Chondrocyte (in vitro differentiated cells): ENCODE measurements at regions not wholly inside any gene's neighbourhood (a gene's known extent, or its start where the extent isn't known, plus 50 kb on each side); places are given as distances from the start of the nearest gene placed in this dataset.

Source experiments
- DNase-seq: peaks from one replicate; pipeline ENCODE4 v3.0.0; 2021; ENCODE audit warnings: mixed read lengths, low spot score
- H3K27ac Mint-ChIP-seq: one replicate; pipeline ENCODE4 v1.8.0; 2021; ENCODE audit warnings: mild to moderate bottlenecking, moderate library complexity, mixed read lengths; ENCODE audit not compliant: unreplicated experiment
- H3K27me3 Mint-ChIP-seq: 2 replicates; pipeline ENCODE4 v1.8.0; 2021; ENCODE audit warnings: low read depth, mixed read lengths
- H3K36me3 Mint-ChIP-seq: 2 replicates; pipeline ENCODE4 v1.8.0; 2021; ENCODE audit warnings: low read depth, mixed read lengths
- H3K4me1 Mint-ChIP-seq: 2 replicates; pipeline ENCODE4 v1.8.0; 2021; ENCODE audit warnings: low read depth, mild to moderate bottlenecking, mixed read lengths
- H3K4me3 Mint-ChIP-seq: one replicate; pipeline ENCODE4 v1.8.0; 2021; ENCODE audit warnings: mild to moderate bottlenecking, moderate library complexity, mixed read lengths; ENCODE audit not compliant: unreplicated experiment
- H3K9me3 Mint-ChIP-seq: 2 replicates; pipeline ENCODE4 v1.8.0; 2021; ENCODE audit warnings: low read depth, mixed read lengths
- TF ChIP-seq, protein P1 (sequence below): fragments of 200-600 bp; sonication (generic); IDR thresholded peaks from 2 replicates; pipeline ENCODE4 v1.5.0; 2021; ENCODE audit warnings: antibody characterized with exemption, mild to moderate bottlenecking, moderate library complexity

DNA sequence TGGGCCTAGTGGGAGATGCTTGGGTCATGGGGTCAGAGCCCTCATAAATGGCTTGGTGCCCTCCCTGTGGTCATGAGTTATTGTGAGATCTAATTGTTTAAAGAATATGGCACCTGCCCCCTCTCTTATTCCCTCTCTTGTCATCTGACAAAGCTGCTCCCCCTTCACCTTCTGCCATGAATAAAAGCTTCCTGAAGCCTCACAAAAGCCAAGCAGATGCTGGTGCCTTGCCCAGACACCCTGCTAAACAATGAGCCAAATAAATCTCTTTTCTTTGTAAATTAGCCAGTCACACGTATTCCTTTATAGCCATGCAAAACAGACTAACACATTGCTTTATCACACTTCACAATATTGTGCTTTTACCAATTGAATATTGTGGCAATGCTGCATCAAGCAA is 82.8 kb upstream of the PDE4D start:
- H3K4me1 Mint-ChIP-seq, result no peaks in the 10 kb centered on the region
- no peak for DNase-seq
- no peak overlapping the region for H3K4me3 Mint-ChIP-seq
- H3K9me3 Mint-ChIP-seq, result peaks cover 5% of the 10 kb centered on the region
- peaks cover 1% of the 10 kb centered on the region for H3K36me3 Mint-ChIP-seq
- H3K27ac Mint-ChIP-seq, result no peak overlapping the region
- TF ChIP-seq, protein P1, sequence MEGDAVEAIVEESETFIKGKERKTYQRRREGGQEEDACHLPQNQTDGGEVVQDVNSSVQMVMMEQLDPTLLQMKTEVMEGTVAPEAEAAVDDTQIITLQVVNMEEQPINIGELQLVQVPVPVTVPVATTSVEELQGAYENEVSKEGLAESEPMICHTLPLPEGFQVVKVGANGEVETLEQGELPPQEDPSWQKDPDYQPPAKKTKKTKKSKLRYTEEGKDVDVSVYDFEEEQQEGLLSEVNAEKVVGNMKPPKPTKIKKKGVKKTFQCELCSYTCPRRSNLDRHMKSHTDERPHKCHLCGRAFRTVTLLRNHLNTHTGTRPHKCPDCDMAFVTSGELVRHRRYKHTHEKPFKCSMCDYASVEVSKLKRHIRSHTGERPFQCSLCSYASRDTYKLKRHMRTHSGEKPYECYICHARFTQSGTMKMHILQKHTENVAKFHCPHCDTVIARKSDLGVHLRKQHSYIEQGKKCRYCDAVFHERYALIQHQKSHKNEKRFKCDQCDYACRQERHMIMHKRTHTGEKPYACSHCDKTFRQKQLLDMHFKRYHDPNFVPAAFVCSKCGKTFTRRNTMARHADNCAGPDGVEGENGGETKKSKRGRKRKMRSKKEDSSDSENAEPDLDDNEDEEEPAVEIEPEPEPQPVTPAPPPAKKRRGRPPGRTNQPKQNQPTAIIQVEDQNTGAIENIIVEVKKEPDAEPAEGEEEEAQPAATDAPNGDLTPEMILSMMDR, result no peak
- peaks cover 6% of the 10 kb centered on the region for H3K27me3 Mint-ChIP-seq

GRCh38 chr5:59972043-59972442 is 78.5 kb upstream of the PDE4D start:
- H3K27me3 Mint-ChIP-seq, result peaks cover 9% of the 10 kb centered on the region
- H3K4me1 Mint-ChIP-seq, result no peaks in the 10 kb centered on the region
- DNase-seq, result no peak
- TF ChIP-seq, protein P1, result no peak
- H3K4me3 Mint-ChIP-seq, result no peak overlapping the region
- no peak overlapping the region for H3K27ac Mint-ChIP-seq
- peaks cover 3% of the 10 kb centered on the region for H3K36me3 Mint-ChIP-seq
- no peaks in the 10 kb centered on the region for H3K9me3 Mint-ChIP-seq

DNA sequence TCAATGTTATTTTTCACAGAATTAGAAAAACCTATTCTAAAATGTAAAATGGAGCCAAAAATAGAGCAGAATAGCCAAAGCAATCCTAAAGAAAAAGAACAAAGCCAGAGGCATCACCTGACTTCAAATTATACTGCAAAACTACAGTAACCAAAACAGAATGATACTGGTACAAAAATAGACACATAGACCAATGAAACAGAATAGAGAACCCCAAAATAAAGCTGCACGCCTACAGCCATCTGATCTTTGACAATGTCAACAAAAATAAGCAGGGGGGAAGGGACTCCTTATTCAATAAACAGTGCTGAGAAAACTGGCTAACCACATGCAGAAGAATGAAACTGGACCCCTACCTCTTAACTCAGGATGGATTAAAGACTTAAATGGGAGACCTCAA is 65.8 kb upstream of the PDE4D start:
- Mint-ChIP-seq H3K27ac (no peak overlapping the region), H3K4me3 (no peak overlapping the region), H3K4me1 (peaks cover 6% of the 10 kb centered on the region), H3K36me3 (no peaks in the 10 kb centered on the region), H3K9me3 (peaks cover 8% of the 10 kb centered on the region), H3K27me3 (peaks cover 1% of the 10 kb centered on the region)
- TF ChIP-seq, protein P1, result no peak
- DNase-seq, result no peak

DNA sequence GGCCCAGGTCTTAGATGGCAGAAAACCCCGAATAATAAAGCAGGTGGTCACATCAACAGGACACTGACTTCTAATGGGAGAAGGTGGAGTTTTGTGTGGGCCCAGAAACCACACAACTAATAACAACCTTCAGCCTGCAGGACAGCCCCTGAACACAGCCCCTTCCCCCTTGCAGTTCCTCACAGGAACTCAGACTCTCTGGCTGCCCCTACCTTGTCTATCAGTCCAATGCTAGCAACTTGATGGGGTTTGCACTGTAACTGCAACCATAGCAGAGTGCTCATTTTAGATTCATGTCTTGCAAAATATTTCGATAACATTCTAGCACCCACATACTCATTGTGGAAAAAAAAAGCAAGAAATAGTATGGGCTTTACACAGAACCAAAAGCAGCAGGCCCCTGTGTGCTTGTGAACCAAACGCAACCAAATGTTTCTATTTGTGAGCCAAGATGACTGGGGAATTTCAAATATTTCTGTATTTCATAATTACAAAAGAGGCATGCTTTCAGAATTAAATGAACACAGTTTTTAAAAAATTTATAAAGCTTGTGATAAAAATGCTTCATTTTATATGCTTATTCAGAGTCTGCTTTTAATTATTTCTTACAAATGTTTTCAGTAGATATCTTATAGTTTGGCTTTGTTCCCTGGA is 62.7 kb upstream of the PDE4D start:
- peaks cover 12% of the 10 kb centered on the region for H3K4me1 Mint-ChIP-seq
- H3K27ac Mint-ChIP-seq, result no peak overlapping the region

GRCh38 chr5:59955241-59955640 is 61.7 kb upstream of the PDE4D start:
- no peaks in the 10 kb centered on the region for H3K27me3 Mint-ChIP-seq
- H3K4me3 Mint-ChIP-seq, result no peak overlapping the region
- no peak for DNase-seq
- H3K4me1 Mint-ChIP-seq, result peaks cover 12% of the 10 kb centered on the region
- peaks cover 8% of the 10 kb centered on the region for H3K9me3 Mint-ChIP-seq
- H3K36me3 Mint-ChIP-seq, result no peaks in the 10 kb centered on the region
- TF ChIP-seq, protein P1, result no peak
- no peak overlapping the region for H3K27ac Mint-ChIP-seq

More for the DNA sequence above, 62.7 kb upstream of the PDE4D start:
- H3K36me3 Mint-ChIP-seq, result no peaks in the 10 kb centered on the region
- DNase-seq, result no peak
- H3K9me3 Mint-ChIP-seq, result peaks cover 8% of the 10 kb centered on the region
- H3K27me3 Mint-ChIP-seq, result no peaks in the 10 kb centered on the region
- TF ChIP-seq, protein P1, result no peak
- no peak overlapping the region for H3K4me3 Mint-ChIP-seq
